HL-60/S4 (cell line): ENCODE measurements at regions not wholly inside any gene's neighbourhood (a gene's known extent, or its start where the extent isn't known, plus 50 kb on each side); places are given as distances from the start of the nearest gene placed in this dataset.

Experiments
- in situ Hi-C: fragments of 300-500 bp; cut with MboI; formaldehyde crosslinking; loops from 2 replicates; pipeline ENCODE4 v1.14.3; 2022; ENCODE audit warnings: low sequenced_read_pairs

DNA sequence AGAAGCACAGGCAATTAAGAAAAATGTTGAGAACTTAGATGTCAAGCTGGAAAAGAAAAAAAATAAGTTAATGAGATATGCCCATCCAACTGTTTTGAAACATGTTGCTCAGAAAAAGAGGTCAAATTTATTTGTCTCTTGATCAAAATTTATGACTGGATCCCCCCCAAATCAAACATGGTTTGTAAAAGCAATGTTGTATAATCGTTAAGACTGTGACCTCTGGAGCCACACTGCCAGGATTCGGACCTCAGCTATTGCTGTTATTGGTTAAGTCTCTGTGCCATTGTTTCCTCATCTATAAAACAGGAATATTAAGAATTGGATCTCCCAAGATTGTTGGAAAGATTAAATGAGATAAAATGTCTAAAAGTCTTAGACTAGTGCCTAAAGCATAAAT lies 51.9 kb upstream of the LRRK2 start:
- in situ Hi-C loops: loop anchor here (25.0 kb wide), 1 partner anchor 139 kb away; no protein-coding TSS in a partner anchor

DNA sequence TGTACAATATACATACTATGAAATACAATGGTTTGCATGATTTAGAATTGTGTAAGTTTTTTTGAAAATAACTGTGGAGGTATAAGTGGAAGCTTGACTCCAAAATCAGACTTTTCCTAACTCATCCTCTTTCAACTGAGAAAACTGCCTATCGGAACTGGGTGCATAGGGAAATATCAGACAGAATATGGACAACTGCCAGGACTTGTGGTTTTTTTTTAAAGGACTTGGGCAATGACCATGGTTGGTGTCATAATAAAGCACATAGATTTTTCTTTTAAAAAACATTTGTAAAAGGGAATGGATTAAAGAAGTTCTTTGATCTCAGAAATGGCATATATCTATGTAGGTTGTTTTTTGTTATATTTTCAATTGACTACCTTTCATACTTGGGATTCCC lies 53.3 kb upstream of the LRRK2 start:
- in situ Hi-C loops: loop anchor here (25.0 kb wide), 1 partner anchor 141 kb away; no protein-coding TSS in a partner anchor

DNA sequence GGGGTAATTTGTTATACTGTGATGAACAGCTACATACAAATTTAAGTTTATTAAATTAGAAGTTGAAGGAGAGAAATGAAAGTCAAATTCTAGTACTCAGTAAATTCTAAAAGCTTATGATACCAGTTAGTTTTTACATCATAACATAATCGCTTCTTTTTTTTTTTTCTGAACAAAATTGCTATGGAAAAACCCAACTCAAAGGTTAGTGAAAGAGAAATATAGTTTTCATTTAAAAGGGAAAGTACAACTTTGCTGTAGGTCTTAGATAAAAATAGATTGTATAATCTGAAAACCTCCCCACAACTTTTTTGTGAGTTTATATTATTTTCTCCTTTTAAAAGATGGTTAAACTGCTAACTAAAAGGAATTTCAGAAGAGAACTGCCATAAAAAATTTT lies 53.7 kb upstream of the LRRK2 start:
- in situ Hi-C loops: loop anchor here (25.0 kb wide), 1 partner anchor 141 kb away; no protein-coding TSS in a partner anchor

DNA sequence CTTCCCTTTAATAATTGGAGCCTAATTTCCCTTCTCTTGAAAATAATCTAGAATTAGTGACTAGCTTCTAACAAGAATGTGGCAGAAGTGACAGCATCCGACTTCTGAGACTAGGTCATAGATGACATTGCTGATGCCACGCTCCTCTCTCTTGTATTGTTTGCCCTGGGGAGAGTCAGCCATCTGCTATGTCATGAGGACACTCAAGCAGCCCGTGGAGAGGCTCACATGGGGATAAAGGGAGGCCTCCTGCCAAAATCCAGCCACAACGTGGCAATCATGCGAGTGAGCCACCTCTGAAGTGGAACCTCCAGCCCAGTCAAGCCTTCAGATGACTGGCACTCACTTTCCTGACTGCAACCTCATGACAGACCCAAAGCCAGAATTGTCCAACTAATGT lies 54.2 kb upstream of the LRRK2 start:
- in situ Hi-C loops: loop anchor here (25.0 kb wide), 1 partner anchor 142 kb away; no protein-coding TSS in a partner anchor

DNA sequence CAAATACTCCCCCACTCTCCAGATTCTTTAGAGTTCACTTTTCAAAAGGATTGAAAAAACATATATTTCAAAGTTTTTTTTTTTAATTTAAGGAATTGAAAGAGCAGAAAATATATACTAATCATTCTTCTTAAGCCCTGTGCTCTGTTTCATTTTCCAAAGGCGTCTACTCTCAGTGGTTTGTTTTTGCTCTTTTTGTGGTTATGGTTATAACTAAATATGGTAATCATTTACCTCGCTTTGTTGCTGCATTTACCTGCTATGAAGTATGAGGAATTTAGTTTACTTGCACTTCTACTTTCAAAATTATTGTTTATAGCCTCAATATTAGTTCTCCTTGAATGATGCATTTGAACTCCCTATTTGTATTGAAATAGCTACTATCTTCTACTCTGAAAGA lies 55.9 kb upstream of the LRRK2 start:
- in situ Hi-C loops: loop anchor here (25.0 kb wide), 1 partner anchor 143 kb away; no protein-coding TSS in a partner anchor

DNA sequence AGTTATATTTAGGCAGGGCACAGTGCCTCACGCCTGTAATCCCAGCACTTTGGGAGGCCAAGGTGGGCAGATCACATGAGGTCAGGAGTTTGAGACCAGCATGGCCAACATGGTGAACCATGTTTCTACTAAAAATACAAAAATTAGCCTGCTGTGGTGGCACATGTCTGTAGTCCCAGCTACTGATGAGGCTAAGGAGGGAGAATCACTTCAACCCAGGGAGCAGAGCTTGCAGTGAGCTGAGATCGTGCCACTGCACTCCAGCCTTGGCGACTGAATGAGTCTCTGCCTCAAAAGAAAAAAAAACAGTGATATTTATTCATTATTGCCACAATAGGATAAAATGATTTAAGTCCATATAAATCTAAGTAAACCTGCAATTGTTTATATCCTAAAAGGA lies 56.4 kb upstream of the LRRK2 start:
- in situ Hi-C loops: loop anchor here (25.0 kb wide), 1 partner anchor 144 kb away; no protein-coding TSS in a partner anchor

DNA sequence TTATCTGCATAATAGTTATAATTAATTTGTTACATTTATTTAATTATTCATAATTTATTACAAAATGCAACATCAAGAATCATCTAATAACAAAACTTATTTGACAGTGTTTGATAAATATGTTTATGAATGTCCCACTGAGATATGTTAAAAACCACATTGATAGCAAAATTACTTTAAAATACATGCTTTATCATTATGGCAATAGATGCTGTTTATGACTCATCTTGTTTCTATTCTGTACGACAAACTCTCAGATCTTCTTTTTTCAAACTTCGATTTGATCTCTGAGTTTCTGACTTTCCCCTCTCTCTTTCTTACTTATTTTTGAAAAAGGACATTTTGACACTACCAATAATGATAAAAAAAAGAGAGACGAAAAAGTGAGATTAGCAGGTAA lies 56.8 kb upstream of the LRRK2 start:
- in situ Hi-C loops: loop anchor here (25.0 kb wide), 1 partner anchor 144 kb away; no protein-coding TSS in a partner anchor

DNA sequence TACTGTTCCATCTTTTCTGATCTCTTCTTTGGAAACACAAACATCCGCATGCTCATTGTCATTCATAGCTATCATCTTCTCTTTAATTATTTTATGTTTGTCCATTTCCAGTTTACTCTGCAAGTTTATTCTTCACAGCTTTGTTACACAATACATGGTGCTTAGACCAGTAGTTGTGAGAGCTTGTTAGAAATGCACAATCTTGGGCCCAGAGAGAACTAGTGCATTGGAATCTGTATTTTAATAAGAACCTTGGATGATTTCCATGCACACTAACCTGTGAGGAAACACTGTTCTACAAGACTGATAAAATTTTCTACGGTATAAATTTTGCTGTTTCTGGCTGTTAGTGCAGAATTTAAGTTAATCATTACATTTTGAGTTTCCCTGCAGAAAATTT lies 59.3 kb upstream of the SLC2A13 start:
- in situ Hi-C loops: loop anchor here (25.0 kb wide), 1 partner anchor 147 kb away; no protein-coding TSS in a partner anchor

DNA sequence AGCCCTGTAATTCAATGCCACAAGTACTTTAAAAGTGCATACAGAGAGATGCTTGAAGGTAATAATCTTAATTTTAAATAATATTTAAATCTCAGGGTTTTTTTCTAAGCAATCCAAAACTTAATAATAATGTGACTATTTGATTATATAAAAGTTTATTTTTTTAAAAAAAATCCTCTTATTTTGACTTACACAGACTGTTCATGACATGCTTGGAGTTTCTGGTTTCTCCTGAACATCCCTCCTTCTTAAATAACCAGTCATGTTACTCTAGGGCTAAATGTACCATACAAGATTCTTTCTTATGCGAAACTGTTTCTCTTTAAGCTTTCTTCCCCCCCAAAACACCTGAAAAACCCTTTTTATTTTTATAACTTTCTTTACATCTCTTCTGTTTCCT lies 58.2 kb upstream of the SLC2A13 start:
- in situ Hi-C loops: loop anchor here (25.0 kb wide), 1 partner anchor 148 kb away; no protein-coding TSS in a partner anchor

DNA sequence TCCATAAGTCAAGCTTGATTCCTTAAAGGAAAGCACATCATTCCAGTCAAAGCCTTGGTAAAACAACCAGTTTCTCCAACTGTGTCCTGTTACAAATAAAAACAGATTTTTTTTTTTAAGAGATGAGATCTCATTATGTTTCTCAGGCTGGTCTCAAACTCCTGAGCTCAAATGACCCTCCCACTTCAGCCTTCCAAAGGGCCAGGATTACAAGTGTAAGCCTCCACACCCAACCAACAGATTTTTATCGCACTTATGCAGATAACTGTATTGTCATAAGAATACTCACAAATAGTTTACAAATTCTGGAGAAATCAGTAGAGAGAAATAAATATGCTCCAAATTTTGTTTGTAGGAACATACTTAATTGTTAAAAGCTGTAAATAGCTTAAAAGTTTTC lies 56.2 kb upstream of the SLC2A13 start:
- in situ Hi-C loops: loop anchor here (25.0 kb wide), 1 partner anchor 150 kb away; no protein-coding TSS in a partner anchor

DNA sequence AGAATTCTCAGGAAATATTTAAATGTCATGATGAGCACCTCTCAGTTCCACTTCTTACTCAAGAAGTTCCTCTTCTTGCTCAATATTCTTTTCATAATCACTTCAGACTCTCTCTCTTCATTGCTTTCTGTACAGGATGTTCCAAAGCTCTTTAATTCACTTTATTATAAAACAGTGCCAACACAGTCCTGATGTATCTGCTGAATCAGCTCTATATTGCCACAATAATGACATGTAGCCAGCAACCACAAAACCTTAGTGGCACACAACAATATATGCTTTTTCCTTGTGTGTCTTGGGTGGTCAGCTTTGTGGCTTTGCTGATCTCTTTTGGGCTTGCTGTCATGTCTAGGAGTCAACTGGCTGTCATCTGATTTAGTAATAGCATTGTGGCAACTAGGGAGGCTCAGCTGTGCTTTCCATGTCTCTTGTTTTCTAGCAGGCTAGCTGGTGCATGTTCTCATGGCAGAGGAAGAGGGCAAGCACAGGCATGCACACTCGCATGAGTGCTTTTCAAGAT lies 52.8 kb upstream of the SLC2A13 start:
- in situ Hi-C loops: loop anchor here (25.0 kb wide), 1 partner anchor 154 kb away; no protein-coding TSS in a partner anchor

DNA sequence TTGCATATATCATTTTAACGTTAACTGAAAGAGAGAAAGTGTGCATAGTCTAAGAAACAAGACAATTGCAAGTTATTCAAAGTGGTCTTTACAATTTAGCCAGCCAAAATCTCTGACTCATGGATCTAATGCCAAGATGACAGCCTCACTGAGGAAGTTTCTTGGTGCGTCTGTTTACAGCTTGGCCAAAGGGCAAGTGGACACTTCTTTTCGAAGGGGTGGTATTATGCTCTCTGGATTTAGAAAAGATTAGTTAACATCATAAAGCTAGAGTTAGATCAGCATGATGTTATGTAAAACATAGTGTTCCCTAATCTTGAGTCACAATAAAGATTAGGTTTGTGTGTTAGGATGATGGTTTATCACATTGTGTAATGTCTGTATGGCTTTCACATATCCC lies 51.5 kb upstream of the SLC2A13 start:
- in situ Hi-C loops: loop anchor here (25.0 kb wide), 1 partner anchor 155 kb away; no protein-coding TSS in a partner anchor

DNA sequence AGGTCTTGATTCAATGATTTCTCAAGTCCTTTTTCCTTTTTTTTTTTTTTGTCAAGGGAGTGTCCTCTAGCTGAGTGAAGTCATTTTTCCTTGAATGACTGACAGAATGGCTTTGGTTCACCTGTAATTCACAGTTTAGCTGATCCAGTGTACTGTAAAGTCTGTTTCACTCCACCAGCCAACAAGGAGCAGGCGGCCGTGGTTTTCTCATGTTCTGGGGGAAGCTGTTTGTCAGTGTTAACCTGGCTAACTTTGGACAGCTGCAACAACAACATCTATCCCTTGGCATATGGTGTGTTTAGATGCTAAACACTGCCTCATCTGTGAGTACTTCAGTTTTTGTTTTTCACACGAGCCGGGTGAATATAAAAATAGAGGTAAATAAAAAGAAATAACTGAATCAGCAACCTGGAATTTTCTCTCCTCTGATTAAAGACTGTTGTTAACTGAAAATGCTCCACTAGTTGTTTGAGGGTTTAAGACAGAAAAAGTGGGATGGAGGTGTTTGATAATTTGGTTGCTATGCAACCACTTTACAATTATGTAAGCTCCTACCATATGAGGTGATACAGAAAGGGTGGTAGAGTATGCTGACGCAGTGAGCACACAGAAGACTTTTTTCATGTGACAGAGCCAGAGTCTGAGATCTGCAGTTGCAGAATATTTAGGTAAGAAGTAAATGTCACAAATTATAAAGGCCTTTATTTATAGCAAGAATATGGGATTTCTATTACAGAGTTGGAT lies 50.3 kb upstream of the SLC2A13 start:
- in situ Hi-C loops: loop anchor here (25.0 kb wide), 1 partner anchor 156 kb away; no protein-coding TSS in a partner anchor
